ENCODE measurements at regions not wholly inside any gene's neighbourhood (a gene's known extent, or its start where the extent isn't known, plus 50 kb on each side); places are given as distances from the start of the nearest gene placed in this dataset.

DNA sequence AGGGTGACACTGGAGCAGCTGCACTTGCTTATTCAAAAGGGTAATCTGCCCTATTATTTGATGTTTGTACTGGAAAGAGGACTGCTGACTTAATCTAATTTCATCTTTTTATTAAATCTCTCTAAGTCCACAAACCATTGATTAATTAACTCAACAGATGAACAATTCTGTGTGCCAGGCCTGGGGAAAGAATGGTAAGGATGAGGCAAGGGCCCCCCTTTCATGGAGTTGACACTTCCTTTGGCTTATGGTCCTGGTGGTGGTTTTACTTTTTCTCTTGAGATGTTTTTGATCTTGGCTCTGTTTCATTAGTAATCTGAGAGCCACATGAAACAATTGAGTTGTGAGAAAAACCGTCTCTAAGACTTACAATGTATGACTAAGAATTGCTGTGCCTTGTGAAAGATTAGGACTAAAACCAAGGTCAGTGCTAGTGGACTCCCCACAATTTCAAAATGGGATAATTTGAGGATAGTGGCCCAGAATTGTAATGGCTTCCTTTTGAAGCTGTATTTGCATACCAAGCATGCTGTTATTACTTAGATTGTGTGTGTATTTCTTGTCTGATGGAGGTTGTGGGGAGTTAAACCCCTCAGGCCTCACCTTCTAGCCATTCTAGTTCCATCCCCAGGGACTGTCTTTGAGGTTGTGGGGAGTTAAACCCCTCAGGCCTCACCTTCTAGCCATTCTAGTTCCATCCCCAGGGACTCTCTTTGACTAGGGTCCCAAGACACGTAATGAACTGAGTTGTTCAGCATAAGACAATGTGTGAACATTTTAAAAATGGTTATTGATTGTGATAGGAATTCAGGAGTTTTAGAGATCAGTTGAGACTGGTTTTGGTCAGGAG lies 52.5 kb upstream of the EVL start:
- H4K20me1 ChIP-seq (ENCODE audit: insufficient read depth): no peaks in the 10 kb centered on the region
- 63 to 70% methylated on average over 2 of the region's 2 CpGs for WGBS, 2 experiments (ENCODE audit: low coverage in 1 of 2, low lambda C conversion rate in 2 of 2, missing lambda C conversion rate in 2 of 2)
- in situ Hi-C loops (cut with MboI): no loop called here

GRCh38 chr14:100015251-100015655 lies 50.0 kb upstream of the EVL start:
- Histone ChIP-seq H2AFZ (no peak overlapping the region), H4K20me1 (ENCODE audit: insufficient read depth) (no peaks in the 10 kb centered on the region), H3K27me3 (replicated peaks; ENCODE audit: insufficient read depth) (no peaks in the 10 kb centered on the region), H3K9ac (no peak overlapping the region), H3K4me1 (ENCODE audit: insufficient read depth) (peaks cover 33% of the 10 kb centered on the region), H3K4me2 (ENCODE audit: unreplicated experiment) (no peak overlapping the region), H3K79me2 (ENCODE audit: insufficient read depth) (peaks cover 55% of the 10 kb centered on the region), H3K36me3 (ENCODE audit: low read depth) (no peaks in the 10 kb centered on the region), H3F3A (ENCODE audit: insufficient read depth) (peaks cover 9% of the 10 kb centered on the region), H3K9me2 (ENCODE audit: insufficient read depth) (no peaks in the 10 kb centered on the region), H3K27ac (no peak overlapping the region), H3K4me3 (no peak overlapping the region), H3K9me3 (ENCODE audit: low read depth) (no peaks in the 10 kb centered on the region)
- WGBS, 2 experiments (ENCODE audit: low coverage in 1 of 2, low lambda C conversion rate in 2 of 2, missing lambda C conversion rate in 2 of 2): 94 to 95% methylated on average over 9 of the region's 9 CpGs
- no peak for TF ChIP-seq EZH2 (IDR thresholded peaks at IDR 0.05; ENCODE audit: insufficient read depth, poor library complexity, severe bottlenecking)
- TF ChIP-seq EZH2phosphoT487 (IDR thresholded peaks at IDR 0.05; ENCODE audit: insufficient read depth, low read depth): no peak
- in situ Hi-C loops (cut with MboI): no loop called here
- no peak for DNase-seq

More for the DNA sequence above, 52.5 kb upstream of the EVL start:
- Histone ChIP-seq H3K4me2 (ENCODE audit: unreplicated experiment) (peak overlapping the region; percentile 13), H3K27me3 (replicated peaks; ENCODE audit: insufficient read depth) (no peaks in the 10 kb centered on the region), H3K9me2 (ENCODE audit: insufficient read depth) (no peaks in the 10 kb centered on the region), H3F3A (ENCODE audit: insufficient read depth) (peaks cover 9% of the 10 kb centered on the region), H3K9ac (no peak overlapping the region), H3K9me3 (ENCODE audit: low read depth) (no peaks in the 10 kb centered on the region), H3K36me3 (ENCODE audit: low read depth) (no peaks in the 10 kb centered on the region), H3K79me2 (ENCODE audit: insufficient read depth) (peaks cover 64% of the 10 kb centered on the region), H3K27ac (peak overlapping the region; percentile 50), H3K4me3 (no peak overlapping the region), H2AFZ (no peak overlapping the region), H3K4me1 (ENCODE audit: insufficient read depth) (peaks cover 19% of the 10 kb centered on the region)
- TF ChIP-seq EZH2phosphoT487 (IDR thresholded peaks at IDR 0.05; ENCODE audit: insufficient read depth, low read depth) (no peak), EZH2 (IDR thresholded peaks at IDR 0.05; ENCODE audit: insufficient read depth, poor library complexity, severe bottlenecking) (no peak)
- peak; percentile 78 for DNase-seq

Data from GM23248 (cell line).